HG02885 (cell line): ENCODE measurements at regions not wholly inside any gene's neighbourhood (a gene's known extent, or its start where the extent isn't known, plus 50 kb on each side); places are given as distances from the start of the nearest gene placed in this dataset.

ENCODE experiments used
- ATAC-seq: cut with Tn5 transposase; IDR thresholded peaks from one replicate; pipeline ENCODE4 v1.9.1; 2021; ENCODE audit warnings: mild to moderate bottlenecking; ENCODE audit not compliant: unreplicated experiment, poor library complexity

DNA sequence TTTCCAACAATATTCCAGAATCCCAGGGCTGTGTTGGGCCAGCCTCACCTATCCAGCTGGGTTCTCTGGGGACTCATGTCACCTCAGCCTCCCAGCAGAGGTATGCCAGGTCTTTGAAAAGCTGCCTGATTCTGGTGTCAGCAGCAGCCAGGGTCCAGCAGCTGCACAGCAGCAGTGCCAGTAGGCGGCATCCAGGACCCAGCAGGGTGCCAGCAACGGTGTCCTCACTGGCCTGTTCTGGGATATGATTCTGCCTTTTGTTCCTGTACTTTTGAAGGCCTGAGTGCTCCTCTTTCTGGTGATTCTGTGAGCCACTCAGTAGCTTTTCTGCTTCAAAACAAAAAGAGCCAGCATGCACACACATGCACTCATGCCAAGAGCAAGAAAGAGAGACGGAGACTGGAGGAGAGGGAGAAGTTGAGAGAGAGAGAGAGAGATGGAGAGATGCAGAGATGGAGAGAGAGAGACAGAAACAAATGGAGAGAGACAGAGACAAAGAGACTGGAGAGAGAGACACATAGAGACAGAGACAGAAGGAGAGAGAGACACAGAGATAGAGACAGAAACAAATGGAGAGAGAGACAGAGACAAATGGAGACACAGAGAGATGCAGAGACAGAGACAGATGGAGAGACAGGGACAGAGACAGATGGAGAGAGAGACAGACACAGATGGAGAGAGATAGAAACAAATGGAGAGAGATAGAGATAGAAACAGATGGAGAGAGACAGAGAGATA lies 205.7 kb downstream of the UACA start:
- no peak for ATAC-seq

DNA sequence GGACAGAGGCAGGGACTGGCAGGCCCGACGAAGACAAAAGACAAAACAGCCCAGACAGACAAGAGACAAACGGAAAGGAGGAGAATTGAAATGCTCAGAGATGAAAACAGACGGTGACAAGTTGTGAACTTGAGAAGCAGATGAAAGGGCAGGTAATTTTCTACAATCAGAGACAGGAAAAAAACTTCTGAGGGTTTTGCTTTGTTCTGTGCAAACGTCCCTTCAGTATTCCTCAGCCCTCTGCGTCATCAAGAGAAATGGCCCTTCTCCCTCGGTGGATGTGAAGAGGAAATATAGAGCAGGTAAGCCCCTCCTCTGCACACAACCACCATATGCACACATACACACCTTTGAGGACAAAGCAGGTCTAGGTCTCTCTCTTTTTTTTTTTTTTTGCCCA lies 206.6 kb downstream of the UACA start:
- no peak for ATAC-seq

DNA sequence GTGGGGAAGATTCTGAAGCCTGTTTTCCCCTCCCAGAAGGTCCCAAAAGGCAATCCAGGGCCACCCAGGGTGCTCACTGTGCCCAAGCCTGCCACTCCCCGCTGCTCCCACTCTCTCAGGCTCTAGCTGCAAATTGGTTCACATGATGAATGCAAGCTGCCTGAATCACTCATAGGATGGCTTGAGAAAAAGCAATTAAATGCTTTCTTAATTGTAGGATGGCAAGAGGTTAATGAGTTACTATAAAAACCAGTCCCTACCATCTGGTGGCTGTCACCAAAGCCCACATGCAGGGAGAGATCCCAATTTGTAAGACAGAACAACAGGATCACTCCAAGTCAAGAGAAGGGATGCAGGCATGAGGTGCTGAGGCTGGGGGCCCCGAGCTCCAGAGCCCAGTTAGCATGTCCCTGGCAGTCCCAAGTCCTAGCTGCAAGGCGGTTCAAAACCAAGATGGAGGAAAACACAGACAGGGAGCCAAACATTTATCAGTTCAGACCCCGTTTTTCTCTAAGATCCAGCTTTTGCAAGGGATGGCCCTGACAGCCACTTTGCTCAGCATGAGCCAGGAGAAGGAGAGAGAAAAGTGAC lies 207.1 kb downstream of the UACA start:
- ATAC-seq: no peak

GRCh38 chr15:70555713-70556112 lies 207.6 kb downstream of the UACA start:
- no peak for ATAC-seq

- ATAC-seq: no peak
Measured at GRCh38 chr15:70547846-70548487, 215.4 kb downstream of the UACA start.

DNA sequence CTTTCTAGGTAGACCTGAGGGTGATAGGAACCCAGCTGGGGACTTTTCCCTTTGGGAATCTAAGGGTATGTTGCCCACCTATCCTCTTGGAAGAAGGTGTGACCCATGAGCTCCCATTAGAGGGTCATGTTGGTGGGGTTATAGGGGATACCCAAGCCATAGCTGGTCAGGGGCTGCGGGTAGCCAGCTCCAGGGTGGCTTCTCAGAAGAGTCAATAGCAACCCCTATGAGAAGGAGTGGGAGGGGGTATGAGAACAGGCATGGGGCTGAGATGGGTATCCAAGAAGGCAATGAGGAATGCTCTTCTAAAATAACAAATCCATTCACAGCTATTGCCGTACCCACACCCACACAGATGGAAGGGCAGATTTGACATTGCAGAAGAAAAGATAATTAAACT lies 217.8 kb downstream of the UACA start:
- no peak for ATAC-seq

DNA sequence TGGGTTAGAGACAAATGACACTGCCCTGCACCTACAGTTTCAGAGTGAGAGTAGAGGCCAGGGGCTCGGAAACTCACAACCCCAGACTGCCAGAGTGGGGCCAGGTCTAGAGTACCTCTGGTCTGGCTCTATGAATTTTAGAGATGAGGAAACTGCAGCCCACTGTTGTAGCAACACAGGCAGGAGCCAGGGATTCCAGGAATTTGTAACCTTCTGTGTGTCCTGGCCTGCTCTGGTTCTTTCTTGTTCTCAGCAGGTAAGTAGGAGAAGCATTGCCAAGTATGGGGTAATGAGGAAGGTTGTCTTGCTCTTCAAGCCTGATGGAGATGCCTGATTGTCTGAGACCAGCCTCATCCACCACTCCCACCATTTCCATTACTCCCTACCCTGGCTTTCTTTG lies 221.8 kb downstream of the UACA start:
- no peak for ATAC-seq

GRCh38 chr15:70539912-70540530 lies 223.3 kb downstream of the UACA start:
- ATAC-seq: no peak

- ATAC-seq: no peak
Measured at GRCh38 chr15:70539409-70539808, 223.9 kb downstream of the UACA start.

DNA sequence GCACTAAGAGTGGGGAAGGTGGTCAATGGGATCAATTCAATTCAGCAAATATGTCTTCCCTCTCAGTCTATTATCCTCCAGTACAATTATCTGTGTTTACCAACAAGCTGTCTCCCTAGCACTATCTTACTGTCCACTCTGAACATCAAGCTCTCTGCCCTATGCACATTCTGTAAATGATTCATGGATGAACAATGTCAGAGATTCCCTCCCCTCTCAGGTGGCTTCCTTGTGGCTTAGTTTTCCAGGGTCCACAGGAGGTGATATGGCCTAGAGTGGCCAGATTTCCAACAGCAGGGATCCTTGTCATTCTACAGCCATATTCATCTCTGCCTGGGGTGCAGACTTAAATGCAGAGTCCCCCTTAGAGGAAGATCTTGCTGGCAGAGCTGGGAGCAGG lies 225.1 kb downstream of the UACA start:
- ATAC-seq: no peak

DNA sequence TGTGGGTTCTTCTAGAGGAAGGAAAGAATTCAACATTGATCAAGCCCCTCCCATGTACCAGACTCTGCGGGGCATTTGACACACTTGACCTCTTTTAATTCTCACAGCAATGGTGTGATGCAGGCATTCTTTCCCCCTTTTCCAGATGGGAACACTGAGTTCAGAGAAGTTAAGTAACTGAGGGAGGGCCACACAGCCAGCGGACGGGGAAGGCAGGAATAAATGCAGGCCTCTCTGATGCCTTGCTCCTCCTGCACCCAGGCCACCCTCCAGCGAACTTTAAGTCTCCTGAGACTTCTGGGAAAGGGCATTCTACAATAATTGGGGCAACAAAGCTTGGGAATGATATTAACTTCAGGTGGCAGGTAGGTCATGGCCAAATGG lies 227.4 kb downstream of the UACA start:
- no peak for ATAC-seq

DNA sequence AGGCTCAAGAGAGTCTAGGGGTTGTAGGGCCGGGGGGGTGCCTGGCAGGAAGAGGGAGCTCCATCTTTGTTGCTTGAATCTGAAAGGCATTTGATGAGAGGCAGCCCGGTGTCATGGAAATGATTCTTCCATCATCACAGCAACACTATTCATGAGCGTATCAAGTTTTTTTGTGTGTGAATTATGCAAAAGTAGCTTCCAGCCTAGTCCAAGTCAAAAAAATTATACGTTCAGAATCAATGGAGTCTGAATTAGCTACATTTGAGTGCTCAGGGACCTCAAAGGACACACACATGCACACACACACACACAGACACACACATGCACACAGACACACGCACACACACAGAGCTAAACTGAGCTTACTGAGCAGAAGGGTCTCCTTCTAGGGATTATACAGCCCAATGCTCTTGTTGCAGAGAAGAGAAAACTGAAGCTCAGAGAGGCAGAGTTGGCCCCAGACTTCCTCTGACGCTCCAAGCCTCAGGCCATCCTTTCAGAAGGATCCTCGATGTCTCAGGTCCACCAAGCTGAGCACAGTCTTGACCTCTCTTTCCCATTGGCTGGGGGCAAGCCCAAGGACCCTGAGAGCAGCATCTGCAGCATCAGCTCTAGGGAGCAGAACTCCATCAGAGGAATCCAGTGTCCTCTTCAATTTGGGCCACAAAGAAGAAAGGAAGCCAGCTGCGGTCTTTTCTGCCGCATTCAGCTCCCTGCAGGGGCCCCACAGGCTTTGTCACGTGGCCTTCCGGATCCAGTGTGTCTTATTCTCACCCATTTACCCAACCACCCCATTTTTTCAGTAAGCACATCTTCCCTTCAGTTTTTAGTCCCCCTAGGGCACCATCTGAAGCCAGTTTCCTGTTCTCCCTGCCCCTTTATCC lies 228.0 kb downstream of the UACA start:
- ATAC-seq: no peak

GRCh38 chr15:70533931-70534742 lies 229.2 kb downstream of the UACA start:
- ATAC-seq: no peak

- no peak for ATAC-seq
Measured at GRCh38 chr15:70532531-70533186, 230.7 kb downstream of the UACA start.

- no peak for ATAC-seq
Measured at GRCh38 chr15:70531576-70531975, 231.8 kb downstream of the UACA start.

DNA sequence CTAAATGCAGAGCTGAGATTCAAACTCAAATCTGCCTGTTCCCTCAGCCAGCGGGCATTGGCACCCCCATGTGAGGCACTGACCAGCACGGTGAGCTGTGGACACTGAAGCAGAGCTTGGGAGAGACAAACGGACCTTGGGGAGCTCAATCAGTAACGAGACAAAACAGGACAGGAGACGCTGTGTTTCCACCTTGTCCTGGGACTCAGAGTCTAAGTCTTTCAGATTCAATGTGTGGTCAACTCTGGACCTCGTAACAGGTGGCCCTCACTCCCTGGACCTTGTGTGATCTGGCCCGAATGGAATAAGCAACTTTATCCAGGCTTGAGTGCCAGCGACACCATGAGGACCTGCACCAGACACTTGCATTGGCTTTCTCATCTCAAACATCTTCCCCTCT lies 232.5 kb downstream of the UACA start:
- no peak for ATAC-seq

DNA sequence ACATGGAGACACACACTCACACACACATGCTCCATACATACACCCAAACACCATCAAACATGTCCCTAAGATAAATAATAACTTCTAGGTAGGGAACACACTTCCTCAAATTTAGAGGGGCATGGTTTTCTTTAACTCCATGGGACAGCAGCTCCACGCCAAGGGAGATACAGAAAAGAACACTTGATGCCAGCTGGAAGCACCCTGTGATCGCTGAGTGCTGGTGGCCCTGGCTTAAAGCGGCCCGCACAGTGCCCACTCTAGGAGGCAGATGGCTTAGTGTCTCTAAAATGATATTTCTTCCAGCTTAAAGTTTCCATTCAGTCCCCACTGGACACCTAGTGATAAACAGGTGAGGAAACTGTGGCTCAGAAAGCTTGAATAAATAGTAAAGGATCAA lies 232.9 kb downstream of the UACA start:
- ATAC-seq: no peak

- no peak for ATAC-seq
Measured at GRCh38 chr15:70530017-70530499, 233.3 kb downstream of the UACA start.

DNA sequence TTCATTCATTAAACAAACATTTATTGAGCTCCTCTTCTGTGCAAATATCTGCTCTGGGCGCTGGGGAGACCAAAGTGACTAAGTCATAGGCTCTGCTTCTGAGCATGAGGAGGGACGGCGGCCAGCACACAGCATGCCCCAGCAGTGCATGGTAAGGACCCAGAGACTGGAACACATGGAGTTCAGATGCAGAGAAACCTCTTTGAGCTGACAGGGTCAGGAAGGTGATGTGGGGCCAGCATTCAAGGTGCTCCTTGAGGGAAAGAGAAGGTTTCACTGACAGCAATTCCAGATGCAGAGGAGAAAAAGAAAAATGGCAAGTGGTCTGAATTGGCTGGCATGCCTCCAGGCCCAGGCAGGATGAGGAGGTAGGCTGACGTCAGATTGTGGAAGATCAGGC lies 234.5 kb downstream of the UACA start:
- ATAC-seq: no peak
